Stimulated activated CD4-positive, alpha-beta T cell treated with anti-CD3 and anti-CD28 coated beads, TNF-alpha, amount 100 ng/mL, for 24 hours (primary cell): ENCODE measurements at regions not wholly inside any gene's neighbourhood (a gene's known extent, or its start where the extent isn't known, plus 50 kb on each side); places are given as distances from the start of the nearest gene placed in this dataset.
"Not testable (repeated sequence)": the region's sequence is repeated elsewhere in the genome, so short reads cannot be mapped to it uniquely, and the experiment has no call there.

Source experiments
- DNase-seq, 3 experiments: peaks; one replicate each; pipeline ENCODE4 v3.0.0-alpha.2; 2020; ENCODE audit warnings: low read depth in 3 of 3

GRCh38 chr6:26260725-26261490, 104.1 kb upstream of the BTN3A2 start:
- DNase-seq: no peak

GRCh38 chr6:26264547-26264946, 100.5 kb upstream of the BTN3A2 start:
- no peak for DNase-seq

GRCh38 chr6:26267083-26267589, 97.9 kb upstream of the BTN3A2 start:
- no peak for DNase-seq

GRCh38 chr6:26268659-26269402, 96.2 kb upstream of the BTN3A2 start:
- DNase-seq: no peak

GRCh38 chr6:26269531-26270485, 95.2 kb upstream of the BTN3A2 start:
- DNase-seq: no peak

GRCh38 chr6:26270486-26270861, 94.5 kb upstream of the BTN3A2 start:
- no peak for DNase-seq

- DNase-seq: peak in 1 of 3 experiments; percentile 65
Observed at GRCh38 chr6:26270903-26271667, 93.9 kb upstream of the BTN3A2 start.

- DNase-seq: no peak
Observed at GRCh38 chr6:26271668-26272024, 93.4 kb upstream of the BTN3A2 start.

GRCh38 chr6:26272171-26272637, 92.8 kb upstream of the BTN3A2 start:
- DNase-seq: peak in 1 of 3 experiments; percentile 46

GRCh38 chr6:26273673-26274588, 91.1 kb upstream of the BTN3A2 start:
- no peak for DNase-seq

GRCh38 chr6:26275663-26276062, 89.3 kb upstream of the BTN3A2 start:
- no peak for DNase-seq

- no peak for DNase-seq
Observed at GRCh38 chr6:26276841-26277648, 88.0 kb upstream of the BTN3A2 start.

GRCh38 chr6:26278536-26278935, 86.5 kb upstream of the BTN3A2 start:
- no peak for DNase-seq

- not testable (repeated sequence) for DNase-seq
Observed at GRCh38 chr6:26279371-26279770, 85.6 kb upstream of the BTN3A2 start.

- DNase-seq: no peak
Observed at GRCh38 chr6:26280407-26280806, 84.6 kb upstream of the BTN3A2 start.

- peak in 1 of 3 experiments; percentile 51 for DNase-seq
Observed at GRCh38 chr6:26284537-26285142, 80.4 kb upstream of the BTN3A2 start.

- peak; percentile 93 to 97 (median 94) for DNase-seq
Observed at GRCh38 chr6:26285143-26286134, 79.6 kb upstream of the BTN3A2 start.
